HUES48 (cell line): ENCODE measurements at regions not wholly inside any gene's neighbourhood (a gene's known extent, or its start where the extent isn't known, plus 50 kb on each side); places are given as distances from the start of the nearest gene placed in this dataset.

Source experiments
- H3K27ac ChIP-seq: one replicate; pipeline ENCODE4 v1.7.0; 2013; ENCODE audit warnings: low read depth, low read length, inconsistent platforms
- H3K27me3 ChIP-seq: 2 replicates; pipeline ENCODE4 v1.6.1; 2013; ENCODE audit warnings: mild to moderate bottlenecking, low read length; ENCODE audit not compliant: control insufficient read depth, insufficient read depth
- H3K36me3 ChIP-seq: 2 replicates; pipeline ENCODE4 v1.6.1; 2013; ENCODE audit warnings: low read length; ENCODE audit not compliant: control insufficient read depth, insufficient read depth
- H3K4me1 ChIP-seq: 2 replicates; pipeline ENCODE4 v1.6.1; 2013; ENCODE audit warnings: mild to moderate bottlenecking, low read length; ENCODE audit not compliant: control insufficient read depth, insufficient read depth
- H3K4me3 ChIP-seq: 2 replicates; pipeline ENCODE4 v1.5.1; 2013; ENCODE audit warnings: mild to moderate bottlenecking, low read depth, low read length
- H3K9ac ChIP-seq: 2 replicates; pipeline ENCODE4 v1.6.1; 2013; ENCODE audit warnings: mild to moderate bottlenecking, low read depth, low read length, moderate library complexity
- H3K9me3 ChIP-seq: 2 replicates; pipeline ENCODE4 v1.6.1; 2013; ENCODE audit warnings: low read length; ENCODE audit not compliant: control insufficient read depth, insufficient read depth

DNA sequence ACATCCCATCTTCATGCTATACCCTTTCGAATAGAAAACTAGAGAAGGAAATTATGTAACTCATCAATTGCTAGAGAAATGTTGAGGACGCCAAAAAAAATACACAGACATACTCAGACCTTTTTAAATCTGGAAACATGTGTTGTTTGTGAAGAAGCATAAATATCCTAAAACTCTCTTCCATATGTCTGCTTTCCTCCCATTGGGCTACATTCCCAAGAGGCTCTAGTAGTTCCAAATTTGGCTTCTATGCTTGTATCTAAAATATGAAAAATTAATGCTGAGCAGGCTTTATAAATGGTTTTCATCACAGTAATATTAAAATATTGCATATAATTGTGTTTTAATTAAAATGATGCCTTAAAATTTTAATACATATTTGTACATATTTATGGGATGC, 297.9 kb upstream of the PSMD7 start:
- Histone ChIP-seq H3K27ac (no peak overlapping the region), H3K4me1 (no peaks in the 10 kb centered on the region), H3K27me3 (no peaks in the 10 kb centered on the region), H3K36me3 (no peaks in the 10 kb centered on the region), H3K9ac (no peak overlapping the region), H3K4me3 (no peak overlapping the region), H3K9me3 (no peaks in the 10 kb centered on the region)

GRCh38 chr16:73997971-73998370, 298.6 kb upstream of the PSMD7 start:
- Histone ChIP-seq H3K27ac (no peak overlapping the region), H3K27me3 (no peaks in the 10 kb centered on the region), H3K9ac (no peak overlapping the region), H3K4me1 (no peaks in the 10 kb centered on the region), H3K36me3 (no peaks in the 10 kb centered on the region), H3K4me3 (no peak overlapping the region), H3K9me3 (no peaks in the 10 kb centered on the region)

- Histone ChIP-seq H3K9ac (no peak overlapping the region), H3K9me3 (no peaks in the 10 kb centered on the region), H3K36me3 (no peaks in the 10 kb centered on the region), H3K4me1 (no peaks in the 10 kb centered on the region), H3K27me3 (no peaks in the 10 kb centered on the region), H3K27ac (no peak overlapping the region), H3K4me3 (no peak overlapping the region)
Observed at GRCh38 chr16:73997340-73997711, 299.3 kb upstream of the PSMD7 start.

DNA sequence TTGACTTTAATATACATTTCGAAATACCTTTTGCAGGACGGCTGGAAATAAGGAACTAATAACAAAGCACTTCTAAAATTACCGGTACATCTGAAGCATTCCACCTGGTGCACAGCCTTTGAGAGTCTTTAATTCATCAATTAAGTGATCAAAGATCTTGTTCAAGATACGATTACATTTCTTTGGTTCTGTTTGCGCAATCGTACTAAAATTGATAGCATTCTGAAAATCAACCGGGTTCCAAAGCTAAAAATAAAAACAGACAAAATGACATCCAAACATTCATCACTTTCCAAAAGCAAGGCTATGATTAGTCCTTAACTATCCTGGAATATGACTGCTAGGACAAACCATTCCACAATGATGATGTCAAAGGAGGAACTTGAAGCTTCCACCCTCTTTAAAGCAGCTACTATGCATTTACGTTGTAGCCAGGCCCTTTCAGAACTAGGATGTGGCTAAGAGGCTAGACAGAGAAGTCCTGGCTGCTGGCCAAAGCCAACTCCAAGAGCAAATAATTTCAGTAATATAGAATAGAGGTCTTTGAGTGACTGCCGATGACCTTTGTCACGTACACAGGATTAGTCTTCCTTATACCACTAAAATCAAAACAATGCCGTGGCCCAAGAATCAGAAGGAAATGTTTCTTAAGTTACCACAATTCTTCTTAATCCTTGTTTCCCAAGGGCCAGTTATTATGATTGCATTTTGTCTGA, 299.8 kb upstream of the PSMD7 start:
- Histone ChIP-seq H3K9ac (no peak overlapping the region), H3K4me3 (no peak overlapping the region), H3K27ac (no peak overlapping the region), H3K9me3 (no peaks in the 10 kb centered on the region), H3K36me3 (no peaks in the 10 kb centered on the region), H3K27me3 (no peaks in the 10 kb centered on the region), H3K4me1 (no peaks in the 10 kb centered on the region)

DNA sequence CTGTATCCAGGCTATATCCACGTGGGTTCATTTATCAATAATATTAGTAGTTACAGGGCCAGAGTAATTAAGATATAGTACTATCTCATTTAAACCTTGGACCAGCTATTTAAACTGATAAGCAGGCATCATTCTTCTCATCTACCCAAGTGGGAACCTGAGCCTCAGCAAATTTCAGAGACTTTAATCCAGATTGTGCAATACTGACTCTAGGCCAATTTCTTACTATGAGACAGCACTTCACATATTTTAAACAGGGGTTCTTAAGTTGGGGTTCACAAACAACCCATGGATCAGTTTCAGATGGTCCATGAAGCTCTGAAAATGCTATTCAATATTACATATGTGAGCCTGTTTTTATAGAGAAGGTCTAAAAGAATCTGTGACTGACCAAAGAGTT, 302.7 kb upstream of the PSMD7 start:
- Histone ChIP-seq H3K36me3 (no peaks in the 10 kb centered on the region), H3K4me1 (no peaks in the 10 kb centered on the region), H3K9ac (no peak overlapping the region), H3K27ac (no peak overlapping the region), H3K4me3 (no peak overlapping the region), H3K27me3 (no peaks in the 10 kb centered on the region), H3K9me3 (no peaks in the 10 kb centered on the region)

- H3K27me3 ChIP-seq = no peaks in the 10 kb centered on the region
- H3K9ac ChIP-seq = no peak overlapping the region
- H3K9me3 ChIP-seq = no peaks in the 10 kb centered on the region
- H3K4me3 ChIP-seq = no peak overlapping the region
- H3K27ac ChIP-seq = no peak overlapping the region
- no peaks in the 10 kb centered on the region for H3K36me3 ChIP-seq
- peaks cover 9% of the 10 kb centered on the region for H3K4me1 ChIP-seq
Observed at GRCh38 chr16:73978407-73978784, 318.2 kb upstream of the PSMD7 start.

DNA sequence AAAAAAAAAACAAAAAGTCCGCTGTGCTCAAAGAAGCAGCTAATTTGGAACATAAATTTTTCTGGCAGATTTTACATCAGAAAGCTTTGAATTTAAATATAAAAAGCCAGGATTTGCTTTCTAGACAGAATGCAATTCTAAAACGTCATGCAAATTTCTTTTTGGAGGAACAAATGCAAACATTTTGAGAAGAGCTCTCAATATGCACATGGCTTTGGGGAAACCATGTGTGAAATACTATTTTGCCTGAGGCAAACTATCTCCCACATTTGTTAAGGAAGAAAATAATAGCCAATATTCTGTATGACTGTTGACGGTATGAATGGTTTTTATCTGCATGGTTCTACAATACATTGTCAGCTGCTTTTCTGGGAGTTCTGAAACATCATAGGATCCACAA, 320.0 kb upstream of the PSMD7 start:
- no peaks in the 10 kb centered on the region for H3K27me3 ChIP-seq
- no peaks in the 10 kb centered on the region for H3K36me3 ChIP-seq
- H3K4me1 ChIP-seq = peaks cover 9% of the 10 kb centered on the region
- H3K9ac ChIP-seq = no peak overlapping the region
- H3K9me3 ChIP-seq = no peaks in the 10 kb centered on the region
- no peak overlapping the region for H3K27ac ChIP-seq
- H3K4me3 ChIP-seq = no peak overlapping the region

DNA sequence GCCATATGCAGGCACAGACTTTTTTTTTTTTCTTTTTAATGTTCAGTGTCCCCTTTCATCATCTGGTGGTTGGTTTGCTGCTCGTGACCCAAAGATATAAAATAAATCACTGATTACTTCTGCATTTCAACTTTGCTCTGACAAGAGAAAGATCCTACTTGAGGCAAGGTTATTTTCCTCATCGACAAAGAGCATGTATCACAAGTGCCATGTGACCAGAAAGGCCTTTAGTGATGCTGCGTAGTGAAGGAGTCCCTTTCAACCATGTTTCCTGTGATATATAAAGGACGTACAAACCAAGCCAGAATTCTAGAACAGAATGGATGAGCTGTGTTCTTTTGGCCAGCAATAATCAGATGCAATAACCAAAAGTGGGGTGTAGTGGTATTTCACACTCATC, 323.4 kb upstream of the PSMD7 start:
- Histone ChIP-seq H3K4me3 (no peak overlapping the region), H3K27me3 (no peaks in the 10 kb centered on the region), H3K9ac (no peak overlapping the region), H3K9me3 (no peaks in the 10 kb centered on the region), H3K36me3 (no peaks in the 10 kb centered on the region), H3K27ac (no peak overlapping the region), H3K4me1 (peaks cover 9% of the 10 kb centered on the region)

- H3K27me3 ChIP-seq = no peaks in the 10 kb centered on the region
- no peaks in the 10 kb centered on the region for H3K4me1 ChIP-seq
- no peaks in the 10 kb centered on the region for H3K36me3 ChIP-seq
- no peak overlapping the region for H3K4me3 ChIP-seq
- no peaks in the 10 kb centered on the region for H3K9me3 ChIP-seq
- H3K9ac ChIP-seq = no peak overlapping the region
- H3K27ac ChIP-seq = no peak overlapping the region
Observed at GRCh38 chr16:73966851-73967250, 329.8 kb upstream of the PSMD7 start.

GRCh38 chr16:73965591-73965990, 331.0 kb upstream of the PSMD7 start:
- H3K27me3 ChIP-seq = no peaks in the 10 kb centered on the region
- no peak overlapping the region for H3K27ac ChIP-seq
- no peaks in the 10 kb centered on the region for H3K9me3 ChIP-seq
- H3K36me3 ChIP-seq = no peaks in the 10 kb centered on the region
- no peak overlapping the region for H3K4me3 ChIP-seq
- no peaks in the 10 kb centered on the region for H3K4me1 ChIP-seq
- H3K9ac ChIP-seq = no peak overlapping the region

DNA sequence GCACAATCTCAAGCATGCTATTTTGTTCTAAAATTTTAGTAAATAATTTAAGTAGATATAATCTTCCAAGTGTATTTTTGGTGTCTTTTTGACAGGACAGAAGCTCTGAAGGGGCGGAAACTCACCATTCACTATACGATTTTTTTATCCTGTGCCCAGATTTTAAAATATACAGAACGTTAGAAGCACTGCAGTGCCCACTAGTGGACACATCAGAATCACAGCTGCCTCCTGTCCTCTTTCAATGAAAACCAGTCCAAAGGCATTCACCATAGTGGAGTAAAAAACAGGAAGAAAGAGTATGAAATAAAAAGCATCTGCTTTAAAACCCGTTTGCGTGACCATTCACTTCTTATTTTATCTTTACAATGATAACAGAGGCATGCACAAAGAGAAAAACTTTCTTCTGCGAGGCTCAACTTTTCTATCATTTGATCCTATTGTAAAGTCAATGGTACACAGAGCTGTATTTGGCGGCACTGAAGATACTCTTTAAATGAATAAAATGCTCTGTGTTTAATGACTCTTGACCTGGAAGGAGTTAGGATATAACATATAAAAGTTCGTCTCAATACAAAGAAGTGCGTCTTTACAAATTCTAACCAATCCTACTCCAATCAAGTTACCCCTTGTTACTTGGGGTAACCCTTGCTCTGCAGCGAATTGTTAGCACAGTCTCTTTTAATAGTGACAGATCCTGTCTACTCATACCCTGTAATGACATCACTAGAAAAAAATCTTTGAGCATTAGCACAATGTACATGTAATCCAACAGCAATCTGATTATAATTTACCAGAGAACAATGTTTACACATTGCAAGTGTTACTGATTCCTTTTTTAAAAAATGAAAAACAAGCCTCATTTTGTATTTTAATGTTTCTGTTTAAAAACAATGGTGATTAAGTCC, 339.8 kb upstream of the PSMD7 start:
- no peak overlapping the region for H3K9ac ChIP-seq
- no peaks in the 10 kb centered on the region for H3K27me3 ChIP-seq
- H3K9me3 ChIP-seq = no peaks in the 10 kb centered on the region
- H3K4me1 ChIP-seq = no peaks in the 10 kb centered on the region
- H3K27ac ChIP-seq = no peak overlapping the region
- H3K36me3 ChIP-seq = no peaks in the 10 kb centered on the region
- H3K4me3 ChIP-seq = no peak overlapping the region
